K562 (cell line): ENCODE measurements at regions not wholly inside any gene's neighbourhood (a gene's known extent, or its start where the extent isn't known, plus 50 kb on each side); places are given as distances from the start of the nearest gene placed in this dataset.

Experiments
- E2F5 ChIP-seq: sonication (generic); formaldehyde crosslinking; IDR thresholded peaks from 2 replicates; pipeline ENCODE4 v1.8.0; 2022; ENCODE audit warnings: mild to moderate bottlenecking, missing genetic modification reagents
- E2F6 ChIP-seq, 2 experiments: IDR thresholded peaks; 2 replicates each; pipeline ENCODE4 v1.6.1; 2011; ENCODE audit warnings: borderline replicate concordance in 1 of 2, control low read depth in 1 of 2, low read depth in 1 of 2, low read length in 1 of 2, mild to moderate bottlenecking in 1 of 2, mixed read lengths in 1 of 2, moderate library complexity in 1 of 2; ENCODE audit not compliant: insufficient read depth in 1 of 2, insufficient read length in 1 of 2, poor library complexity in 1 of 2, severe bottlenecking in 1 of 2; ENCODE audit errors: extremely low read depth in 1 of 2
- GATA2 ChIP-seq: sonication (generic); formaldehyde crosslinking; IDR thresholded peaks from 2 replicates; pipeline ENCODE4 v1.4.0; 2020; ENCODE audit warnings: mild to moderate bottlenecking, missing genetic modification reagents
- HMBOX1 ChIP-seq: sonication (generic); IDR thresholded peaks from 2 replicates; pipeline ENCODE4 v1.6.1; 2016
- MEF2D ChIP-seq: conservative IDR thresholded peaks from 2 replicates; pipeline ENCODE4 v1.6.1; 2016; ENCODE audit warnings: low read depth, missing genetic modification characterization, missing compliant biosample characterization
- PREB ChIP-seq: sonication (generic); formaldehyde crosslinking; IDR thresholded peaks from 2 replicates; pipeline ENCODE4 v1.8.1; 2023; ENCODE audit warnings: mild to moderate bottlenecking, missing genetic modification reagents
- ZNF584 ChIP-seq: fragments of 200-800 bp; sonication (Bioruptor generic); IDR thresholded peaks from 2 replicates; pipeline ENCODE4 v1.6.1; 2016; ENCODE audit warnings: low read depth, mild to moderate bottlenecking, missing genetic modification characterization, missing compliant biosample characterization
- ZNF609 ChIP-seq: sonication (generic); formaldehyde crosslinking; IDR thresholded peaks from 2 replicates; pipeline ENCODE4 v1.8.1; 2023; ENCODE audit warnings: missing genetic modification reagents, mild to moderate bottlenecking, borderline replicate concordance
- TF ChIP-seq, protein P1 (sequence below), 2 experiments: fragments of 250-450 bp in 1 of 2; fragments of 450-650 bp in 1 of 2; sonication (Bioruptor Pico) in 1 of 2; IDR thresholded peaks; 2 replicates each; pipeline versions ENCODE4 v1.6.1 to v1.8.0; 2016 to 2021; ENCODE audit warnings: mild to moderate bottlenecking in 2 of 2, moderate library complexity in 2 of 2, missing compliant biosample characterization in 1 of 2, missing genetic modification characterization in 1 of 2

DNA sequence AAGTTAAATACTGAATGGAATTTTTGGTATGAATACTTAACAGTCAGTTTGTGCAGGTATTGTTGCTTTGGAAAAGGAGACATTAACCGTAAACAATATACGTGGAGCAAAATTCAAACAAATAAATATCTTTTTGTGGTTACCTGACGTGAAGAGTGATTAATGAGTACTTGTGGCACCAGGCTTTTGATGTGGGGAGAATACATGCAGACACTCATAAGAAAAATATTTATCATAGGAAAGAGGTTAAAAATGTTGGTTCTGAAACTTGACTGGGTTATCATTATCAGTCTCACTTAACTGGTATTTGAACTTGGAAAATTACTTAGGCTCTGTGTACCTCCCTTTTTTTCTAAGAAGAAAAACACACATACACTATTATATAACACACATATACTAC is 136.4 kb upstream of the NDST4 start (continued):
- TF ChIP-seq ZNF609 (CRISPR knock-in tag) (no peak), PREB (no peak), HMBOX1 (no peak), MEF2D (tag) (no peak), E2F6 (IDR thresholded peaks at IDR 0.05; ENCODE audit: borderline replicate concordance in 1 of 2, extremely low read depth in 1 of 2, insufficient read depth in 1 of 2, insufficient read length in 1 of 2, low read depth in 1 of 2, low read length in 1 of 2, poor library complexity in 1 of 2, severe bottlenecking in 1 of 2) (no peak), E2F5 (no peak), ZNF584 (CRISPR knock-in tag) (no peak), GATA2 (CRISPR knock-in tag) (no peak)
- TF ChIP-seq, protein P1, sequence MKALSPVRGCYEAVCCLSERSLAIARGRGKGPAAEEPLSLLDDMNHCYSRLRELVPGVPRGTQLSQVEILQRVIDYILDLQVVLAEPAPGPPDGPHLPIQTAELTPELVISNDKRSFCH (CRISPR knock-in tag; IDR thresholded peaks at IDR 0.05): no peak
- TF ChIP-seq, protein P1 (tag; IDR thresholded peaks at IDR 0.05): no peak
